ENCODE measurements at regions not wholly inside any gene's neighbourhood (a gene's known extent, or its start where the extent isn't known, plus 50 kb on each side); places are given as distances from the start of the nearest gene placed in this dataset.

DNA sequence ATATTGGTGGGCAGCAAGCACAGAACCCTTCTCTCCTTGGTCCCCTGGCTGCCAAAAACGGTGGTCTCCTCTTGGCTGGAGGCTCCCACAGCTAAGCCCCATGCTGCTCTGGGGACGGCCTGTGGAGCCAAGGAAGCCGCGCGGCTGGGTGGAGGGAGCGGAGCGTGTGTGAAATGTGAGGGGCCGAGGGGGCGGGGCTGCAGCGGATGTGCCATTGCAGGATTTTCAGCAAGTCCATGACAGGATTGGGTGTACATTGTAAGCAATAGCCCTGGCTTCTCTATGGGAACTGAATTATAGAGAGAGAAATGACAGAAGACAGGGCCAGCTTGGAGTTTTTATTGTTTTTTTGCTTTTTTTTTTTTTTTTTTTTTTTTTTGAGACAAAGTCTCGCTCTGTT is 336.5 kb downstream of the DIRAS2 start:
- H3K27me3 ChIP-seq (ENCODE audit: control insufficient read depth, insufficient read depth, low read length): no peaks in the 10 kb centered on the region
- H3K4me3 ChIP-seq (ENCODE audit: low read length): no peak overlapping the region
- no peak overlapping the region for H3K27ac ChIP-seq (ENCODE audit: low read depth, low read length)
- H3K9ac ChIP-seq (ENCODE audit: low read length): no peak overlapping the region
- no peaks in the 10 kb centered on the region for H3K36me3 ChIP-seq (ENCODE audit: control insufficient read depth, insufficient read depth, low read length)
- no peaks in the 10 kb centered on the region for H3K4me1 ChIP-seq (ENCODE audit: control insufficient read depth, insufficient read depth, low read length)

DNA sequence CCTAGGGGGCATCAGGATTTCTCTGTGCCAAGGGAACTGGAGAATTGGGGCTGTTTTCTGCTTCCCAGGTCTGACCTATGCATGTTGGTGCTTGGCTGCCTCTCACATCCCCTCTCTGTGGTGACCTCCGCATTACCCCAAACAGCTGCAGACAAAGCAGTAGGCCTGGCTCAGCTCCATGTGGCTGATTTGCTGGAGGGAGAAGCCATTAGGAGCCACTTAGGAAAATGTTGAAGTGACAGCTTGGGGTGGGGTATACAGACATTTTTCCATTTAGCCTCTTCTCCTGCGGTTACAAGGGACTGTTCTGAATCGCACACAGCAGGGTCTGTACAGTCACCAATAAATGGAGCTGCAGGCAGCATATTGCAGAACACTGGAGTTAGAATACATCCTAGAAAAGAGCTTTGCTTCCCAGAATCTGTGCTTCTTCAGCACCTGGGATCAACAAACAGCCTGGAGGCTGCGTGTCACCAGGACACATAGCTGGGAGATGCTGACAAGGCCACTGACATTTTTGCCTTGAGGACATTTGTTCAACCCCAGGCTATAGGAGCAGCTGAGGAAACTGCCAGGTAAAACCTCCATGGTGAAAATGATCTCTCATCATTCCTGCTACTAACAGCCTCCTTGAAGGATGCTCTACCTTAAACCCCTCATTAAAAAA is 335.3 kb downstream of the DIRAS2 start:
- Histone ChIP-seq H3K36me3 (ENCODE audit: control insufficient read depth, insufficient read depth, low read length) (no peaks in the 10 kb centered on the region), H3K27ac (ENCODE audit: low read depth, low read length) (no peak overlapping the region), H3K4me1 (ENCODE audit: control insufficient read depth, insufficient read depth, low read length) (no peaks in the 10 kb centered on the region), H3K27me3 (ENCODE audit: control insufficient read depth, insufficient read depth, low read length) (no peaks in the 10 kb centered on the region), H3K4me3 (ENCODE audit: low read length) (no peak overlapping the region), H3K9ac (ENCODE audit: low read length) (no peak overlapping the region)

DNA sequence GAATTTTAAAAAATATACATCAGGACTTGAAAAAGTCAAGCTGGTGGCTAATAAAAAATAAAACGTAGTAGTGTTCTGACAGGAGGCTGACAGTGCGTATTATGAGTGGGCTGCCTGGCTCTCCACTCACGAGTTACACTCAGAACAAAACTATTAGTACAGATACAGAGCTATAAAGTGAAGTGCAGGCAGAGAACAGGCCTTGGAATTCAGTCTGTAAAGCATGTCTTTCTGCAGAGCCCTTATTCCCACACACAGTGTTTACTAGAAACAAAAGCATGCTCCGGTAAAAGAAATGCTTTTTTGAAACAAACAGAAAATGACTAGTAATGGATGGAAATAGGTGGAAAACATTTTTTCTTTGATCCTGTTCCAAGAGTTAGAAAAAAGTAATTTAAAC is 334.7 kb downstream of the DIRAS2 start:
- no peaks in the 10 kb centered on the region for H3K36me3 ChIP-seq (ENCODE audit: control insufficient read depth, insufficient read depth, low read length)
- H3K27me3 ChIP-seq (ENCODE audit: control insufficient read depth, insufficient read depth, low read length): no peaks in the 10 kb centered on the region
- no peak overlapping the region for H3K9ac ChIP-seq (ENCODE audit: low read length)
- no peak overlapping the region for H3K27ac ChIP-seq (ENCODE audit: low read depth, low read length)
- no peaks in the 10 kb centered on the region for H3K4me1 ChIP-seq (ENCODE audit: control insufficient read depth, insufficient read depth, low read length)
- H3K4me3 ChIP-seq (ENCODE audit: low read length): no peak overlapping the region

DNA sequence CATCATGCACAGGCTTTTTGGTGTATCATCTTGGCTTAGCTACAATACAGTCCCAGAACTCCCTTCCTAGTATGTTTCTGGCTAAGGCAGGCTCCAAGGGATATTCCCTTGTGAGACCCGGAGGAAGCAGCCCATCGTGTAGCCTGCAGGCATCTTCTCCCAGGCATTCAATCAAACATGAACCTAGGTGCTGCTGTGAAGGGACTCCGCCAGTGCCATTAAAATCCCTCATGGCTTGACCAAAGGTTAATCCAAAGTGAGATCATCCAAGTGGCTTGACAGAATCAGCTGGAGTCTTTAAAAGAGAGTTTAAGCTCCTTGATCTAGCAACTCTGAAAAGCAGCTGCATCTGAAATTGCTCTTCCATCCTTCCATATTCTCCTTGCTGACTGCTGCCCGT is 333.9 kb downstream of the DIRAS2 start:
- Histone ChIP-seq H3K27me3 (ENCODE audit: control insufficient read depth, insufficient read depth, low read length) (no peaks in the 10 kb centered on the region), H3K27ac (ENCODE audit: low read depth, low read length) (no peak overlapping the region), H3K4me1 (ENCODE audit: control insufficient read depth, insufficient read depth, low read length) (no peaks in the 10 kb centered on the region), H3K36me3 (ENCODE audit: control insufficient read depth, insufficient read depth, low read length) (no peaks in the 10 kb centered on the region), H3K4me3 (ENCODE audit: low read length) (no peak overlapping the region), H3K9ac (ENCODE audit: low read length) (no peak overlapping the region)

DNA sequence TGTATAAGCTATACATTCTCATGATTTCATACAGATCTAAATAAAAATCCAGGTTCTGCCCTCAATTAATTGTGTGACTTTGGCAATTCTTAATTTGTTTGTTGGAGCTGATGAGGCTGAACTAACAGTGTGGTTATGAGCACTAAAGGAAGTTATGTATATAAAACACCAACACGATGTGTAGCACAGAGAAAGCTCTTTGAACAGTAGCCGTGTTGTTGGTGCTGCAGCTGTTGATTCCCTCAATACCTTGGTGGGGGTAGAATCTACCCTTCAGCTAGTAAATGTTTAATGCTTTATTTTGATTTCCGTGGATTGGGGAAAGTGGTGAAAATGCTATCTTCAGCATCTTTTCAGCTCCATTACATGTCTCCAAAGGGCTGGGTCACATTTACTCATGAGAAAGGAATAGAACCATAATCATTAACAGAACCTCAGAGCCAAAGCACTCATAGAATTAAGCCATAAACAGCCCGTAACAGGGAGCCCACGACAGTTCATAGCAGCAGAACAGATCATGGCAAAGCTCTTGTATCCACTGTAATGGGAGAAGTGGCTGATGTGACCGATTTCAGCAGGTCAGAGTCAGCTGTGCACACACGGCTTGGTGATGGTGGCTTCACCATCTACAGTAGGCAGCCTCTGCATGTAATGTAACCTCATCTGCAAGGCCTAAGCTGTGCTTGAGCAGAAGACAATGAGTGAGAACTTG is 332.7 kb downstream of the DIRAS2 start:
- H3K4me3 ChIP-seq (ENCODE audit: low read length): no peak overlapping the region
- H3K4me1 ChIP-seq (ENCODE audit: control insufficient read depth, insufficient read depth, low read length): no peaks in the 10 kb centered on the region
- no peaks in the 10 kb centered on the region for H3K27me3 ChIP-seq (ENCODE audit: control insufficient read depth, insufficient read depth, low read length)
- H3K9ac ChIP-seq (ENCODE audit: low read length): no peak overlapping the region
- H3K27ac ChIP-seq (ENCODE audit: low read depth, low read length): no peak overlapping the region
- no peaks in the 10 kb centered on the region for H3K36me3 ChIP-seq (ENCODE audit: control insufficient read depth, insufficient read depth, low read length)

DNA sequence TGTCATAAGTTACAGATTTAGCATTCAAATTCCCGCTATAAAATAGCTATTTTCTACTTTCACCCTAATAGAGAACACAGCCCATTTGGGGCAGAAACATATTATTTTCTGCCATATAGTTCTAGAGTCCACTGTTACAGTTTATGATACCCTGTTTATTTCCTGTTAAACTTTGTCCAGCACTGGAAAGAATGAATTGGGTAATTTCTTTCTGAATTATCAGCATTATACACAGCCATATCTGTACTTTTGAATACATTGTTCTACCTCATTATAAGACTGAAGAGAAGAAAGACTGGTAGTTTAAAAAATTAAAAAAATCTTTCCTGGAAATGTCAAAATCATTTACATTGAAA is 332.1 kb downstream of the DIRAS2 start:
- no peak overlapping the region for H3K27ac ChIP-seq (ENCODE audit: low read depth, low read length)

DNA sequence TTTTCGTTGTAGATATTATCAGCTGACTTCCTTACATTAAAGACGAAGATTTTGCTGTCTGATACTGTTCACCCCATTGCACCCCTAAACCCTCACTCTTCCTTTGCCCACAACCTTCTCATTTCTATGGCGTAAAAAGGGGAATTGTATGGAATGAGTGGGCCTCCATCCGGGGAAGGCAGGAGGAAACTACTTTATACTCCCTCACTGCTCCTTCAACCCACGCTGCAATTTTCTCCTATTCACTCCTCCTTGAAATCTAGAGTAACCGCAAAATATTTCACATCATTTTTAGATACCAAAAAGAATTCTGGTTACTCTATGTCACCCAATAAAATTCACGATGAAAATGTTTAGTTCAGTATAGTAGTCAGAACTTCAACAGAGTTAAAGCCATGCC is 330.8 kb downstream of the DIRAS2 start:
- no peak overlapping the region for H3K9ac ChIP-seq (ENCODE audit: low read length)
- no peaks in the 10 kb centered on the region for H3K36me3 ChIP-seq (ENCODE audit: control insufficient read depth, insufficient read depth, low read length)
- no peak overlapping the region for H3K27ac ChIP-seq (ENCODE audit: low read depth, low read length)
- H3K27me3 ChIP-seq (ENCODE audit: control insufficient read depth, insufficient read depth, low read length): no peaks in the 10 kb centered on the region
- no peak overlapping the region for H3K4me3 ChIP-seq (ENCODE audit: low read length)
- H3K4me1 ChIP-seq (ENCODE audit: control insufficient read depth, insufficient read depth, low read length): no peaks in the 10 kb centered on the region

More for the DNA sequence above, 332.1 kb downstream of the DIRAS2 start:
- Histone ChIP-seq H3K4me3 (ENCODE audit: low read length) (no peak overlapping the region), H3K36me3 (ENCODE audit: control insufficient read depth, insufficient read depth, low read length) (no peaks in the 10 kb centered on the region), H3K4me1 (ENCODE audit: control insufficient read depth, insufficient read depth, low read length) (no peaks in the 10 kb centered on the region), H3K9ac (ENCODE audit: low read length) (no peak overlapping the region), H3K27me3 (ENCODE audit: control insufficient read depth, insufficient read depth, low read length) (no peaks in the 10 kb centered on the region)

DNA sequence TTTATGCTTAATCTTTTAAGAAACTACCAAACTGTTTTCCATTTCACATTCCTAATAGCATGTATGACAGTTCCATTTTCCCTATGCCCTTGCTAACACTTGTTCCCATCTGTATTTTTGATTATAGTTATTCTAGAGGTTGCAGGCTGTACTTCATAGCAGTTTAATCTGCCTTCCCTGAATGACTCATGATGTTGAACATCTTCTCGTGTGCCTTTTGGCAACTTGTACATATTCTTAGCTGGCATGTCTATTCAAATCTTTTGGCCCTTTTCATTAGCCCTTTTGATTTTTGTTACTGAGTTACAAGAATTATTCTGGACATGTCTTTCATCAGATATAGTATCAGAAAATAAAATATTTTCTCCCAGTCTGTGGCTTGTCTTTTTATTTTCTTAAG is 320.3 kb downstream of the DIRAS2 start:
- Histone ChIP-seq H3K36me3 (ENCODE audit: control insufficient read depth, insufficient read depth, low read length) (no peaks in the 10 kb centered on the region), H3K9ac (ENCODE audit: low read length) (no peak overlapping the region), H3K27me3 (ENCODE audit: control insufficient read depth, insufficient read depth, low read length) (no peaks in the 10 kb centered on the region), H3K4me3 (ENCODE audit: low read length) (no peak overlapping the region), H3K4me1 (ENCODE audit: control insufficient read depth, insufficient read depth, low read length) (no peaks in the 10 kb centered on the region), H3K27ac (ENCODE audit: low read depth, low read length) (no peak overlapping the region)

DNA sequence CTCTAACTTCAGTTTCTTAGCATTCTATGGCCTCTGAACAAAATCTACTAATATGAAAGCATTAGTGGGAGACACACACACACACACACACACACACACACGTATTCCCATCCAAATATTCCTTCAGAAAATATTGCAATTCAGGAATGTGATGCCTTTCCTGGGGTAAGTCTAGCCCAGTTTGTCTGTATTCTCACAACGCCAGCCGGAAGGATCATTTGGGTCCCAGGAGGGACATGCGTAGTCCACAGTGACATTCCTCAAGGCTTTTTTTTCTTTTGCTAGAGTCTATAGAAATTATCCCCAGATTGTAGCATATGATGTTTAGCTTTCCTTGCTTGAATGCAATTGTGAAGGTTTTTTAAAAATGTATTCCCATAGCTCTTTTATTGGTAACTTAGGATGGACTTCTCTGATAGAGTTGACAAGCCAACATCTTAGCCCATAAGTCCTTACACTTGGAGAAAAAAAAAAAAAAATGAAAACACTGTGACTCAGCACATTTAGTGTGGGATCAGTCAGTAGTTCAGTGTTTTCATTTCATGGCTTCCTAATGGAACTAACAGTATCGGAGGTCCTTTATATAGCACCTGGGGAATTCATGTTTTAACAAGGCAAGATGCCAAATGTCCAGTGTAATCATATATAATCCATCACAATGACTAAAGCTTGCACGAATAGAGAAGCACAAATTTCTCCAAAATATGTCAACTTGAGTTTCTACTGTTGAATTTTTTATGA is 316.5 kb downstream of the DIRAS2 start:
- Histone ChIP-seq H3K4me3 (ENCODE audit: low read length) (no peak overlapping the region), H3K27me3 (ENCODE audit: control insufficient read depth, insufficient read depth, low read length) (no peaks in the 10 kb centered on the region), H3K27ac (ENCODE audit: low read depth, low read length) (no peak overlapping the region), H3K9ac (ENCODE audit: low read length) (no peak overlapping the region), H3K36me3 (ENCODE audit: control insufficient read depth, insufficient read depth, low read length) (no peaks in the 10 kb centered on the region), H3K4me1 (ENCODE audit: control insufficient read depth, insufficient read depth, low read length) (no peaks in the 10 kb centered on the region)

DNA sequence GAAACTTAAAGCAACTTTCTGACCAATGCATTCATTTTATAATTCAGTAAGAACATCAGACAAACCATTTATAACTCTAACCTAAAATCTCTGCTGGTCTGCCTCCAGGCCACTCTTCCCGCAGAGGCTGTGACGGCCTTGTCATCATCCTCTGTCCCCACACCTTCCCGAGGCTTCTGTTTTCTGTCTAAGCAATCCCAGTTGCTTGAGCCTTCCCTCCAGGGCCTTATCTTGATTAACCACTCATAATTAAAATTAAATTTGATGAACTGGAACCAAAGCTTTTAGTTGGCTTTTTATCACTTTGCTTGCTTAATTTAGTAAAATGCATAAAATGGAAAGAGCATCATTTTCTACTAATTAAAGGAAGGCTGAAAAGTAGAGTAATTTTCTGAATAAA is 312.4 kb downstream of the DIRAS2 start:
- no peak overlapping the region for H3K27ac ChIP-seq (ENCODE audit: low read depth, low read length)
- H3K4me3 ChIP-seq (ENCODE audit: low read length): no peak overlapping the region
- H3K4me1 ChIP-seq (ENCODE audit: control insufficient read depth, insufficient read depth, low read length): no peaks in the 10 kb centered on the region
- H3K36me3 ChIP-seq (ENCODE audit: control insufficient read depth, insufficient read depth, low read length): no peaks in the 10 kb centered on the region
- no peaks in the 10 kb centered on the region for H3K27me3 ChIP-seq (ENCODE audit: control insufficient read depth, insufficient read depth, low read length)
- no peak overlapping the region for H3K9ac ChIP-seq (ENCODE audit: low read length)

DNA sequence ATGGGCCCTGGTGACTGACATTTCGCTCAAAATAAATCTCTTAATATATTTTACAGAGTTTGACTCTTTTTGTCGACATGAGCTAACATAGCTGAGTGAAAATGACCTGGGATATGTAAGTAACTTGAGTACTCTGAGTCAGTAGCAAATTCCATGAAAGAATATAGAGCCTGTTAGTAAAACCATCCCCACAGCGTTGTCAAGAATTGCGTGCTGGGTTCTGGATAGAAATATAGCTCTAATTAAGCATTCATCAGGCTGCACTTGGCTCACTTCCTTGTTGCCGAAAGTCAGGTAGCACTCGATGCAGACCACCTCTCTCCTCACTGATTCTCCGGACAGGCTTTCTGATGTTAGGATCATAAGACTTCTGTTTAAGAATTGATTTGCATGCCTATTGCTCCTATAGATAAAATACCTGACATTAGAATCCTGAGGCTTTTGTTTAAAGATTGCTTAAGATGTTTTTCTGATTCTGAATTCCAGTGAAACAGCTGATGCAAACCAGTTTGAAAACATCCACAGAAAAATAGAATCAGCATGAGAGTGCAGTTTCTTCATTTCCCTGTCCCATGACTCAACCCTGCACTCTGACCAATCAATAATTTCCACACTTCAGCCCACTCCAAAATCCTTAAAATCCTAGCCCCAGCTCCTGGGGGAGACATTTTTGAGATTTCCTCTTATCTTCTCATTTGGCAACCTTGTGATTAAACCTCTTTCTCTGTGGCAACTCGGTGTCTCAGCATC is 310.6 kb downstream of the DIRAS2 start:
- no peak overlapping the region for H3K27ac ChIP-seq (ENCODE audit: low read depth, low read length)
- no peak overlapping the region for H3K4me3 ChIP-seq (ENCODE audit: low read length)
- no peaks in the 10 kb centered on the region for H3K4me1 ChIP-seq (ENCODE audit: control insufficient read depth, insufficient read depth, low read length)
- H3K9ac ChIP-seq (ENCODE audit: low read length): no peak overlapping the region
- no peaks in the 10 kb centered on the region for H3K27me3 ChIP-seq (ENCODE audit: control insufficient read depth, insufficient read depth, low read length)
- H3K36me3 ChIP-seq (ENCODE audit: control insufficient read depth, insufficient read depth, low read length): no peaks in the 10 kb centered on the region

DNA sequence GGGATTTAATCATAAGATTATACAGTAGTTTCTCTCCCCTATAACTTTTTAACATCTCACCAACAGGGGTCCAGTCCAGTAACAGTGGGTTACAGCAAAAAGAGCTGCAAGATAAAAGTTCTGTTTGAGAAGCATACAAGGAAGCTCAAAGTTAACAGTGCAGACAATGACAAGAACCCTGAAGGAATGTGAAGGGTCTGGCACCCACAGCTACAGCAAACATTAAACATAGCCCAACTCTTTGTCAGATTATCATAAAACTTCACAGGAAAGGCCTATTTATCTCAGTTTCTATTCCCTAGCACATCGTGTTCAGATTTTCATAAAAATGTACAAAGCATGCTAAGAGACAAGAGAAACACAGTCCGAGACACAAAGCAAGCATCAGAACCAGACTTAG is 309.4 kb downstream of the DIRAS2 start:
- Histone ChIP-seq H3K4me3 (ENCODE audit: low read length) (no peak overlapping the region), H3K27me3 (ENCODE audit: control insufficient read depth, insufficient read depth, low read length) (no peaks in the 10 kb centered on the region), H3K4me1 (ENCODE audit: control insufficient read depth, insufficient read depth, low read length) (no peaks in the 10 kb centered on the region), H3K27ac (ENCODE audit: low read depth, low read length) (no peak overlapping the region), H3K9ac (ENCODE audit: low read length) (no peak overlapping the region), H3K36me3 (ENCODE audit: control insufficient read depth, insufficient read depth, low read length) (no peaks in the 10 kb centered on the region)
